GM18868 (cell line): ENCODE measurements at regions not wholly inside any gene's neighbourhood (a gene's known extent, or its start where the extent isn't known, plus 50 kb on each side); places are given as distances from the start of the nearest gene placed in this dataset.
"Not testable (repeated sequence)": the region's sequence is repeated elsewhere in the genome, so short reads cannot be mapped to it uniquely, and the experiment has no call there.

Experiments
- ATAC-seq: cut with Tn5 transposase; IDR thresholded peaks from one replicate; pipeline ENCODE4 v1.9.1; 2021; ENCODE audit warnings: mild to moderate bottlenecking, moderate library complexity; ENCODE audit not compliant: unreplicated experiment

- no peak for ATAC-seq
Observed at GRCh38 chr18:39618265-39619003, 2052.8 kb upstream of the CELF4 start.

- no peak for ATAC-seq
Observed at GRCh38 chr18:39611381-39612100, 2045.9 kb upstream of the CELF4 start.

- no peak for ATAC-seq
Observed at GRCh38 chr18:39607034-39607433, 2041.4 kb upstream of the CELF4 start.

- no peak for ATAC-seq
Observed at GRCh38 chr18:39604836-39605235, 2039.2 kb upstream of the CELF4 start.

GRCh38 chr18:39602131-39602530 lies 2036.5 kb upstream of the CELF4 start:
- ATAC-seq, result no peak

GRCh38 chr18:39600894-39601293 lies 2035.3 kb upstream of the CELF4 start:
- no peak for ATAC-seq

- ATAC-seq, result no peak
Observed at GRCh38 chr18:39599251-39599650, 2033.7 kb upstream of the CELF4 start.

GRCh38 chr18:39596891-39597290 lies 2031.3 kb upstream of the CELF4 start:
- ATAC-seq, result no peak

GRCh38 chr18:39596221-39596620 lies 2030.6 kb upstream of the CELF4 start:
- no peak for ATAC-seq

- ATAC-seq, result no peak
Observed at GRCh38 chr18:39594206-39594605, 2028.6 kb upstream of the CELF4 start.

- ATAC-seq, result no peak
Observed at GRCh38 chr18:39591649-39592048, 2026.1 kb upstream of the CELF4 start.

- ATAC-seq, result no peak
Observed at GRCh38 chr18:39589496-39589895, 2023.9 kb upstream of the CELF4 start.

GRCh38 chr18:39587586-39587985 lies 2022.0 kb upstream of the CELF4 start:
- ATAC-seq, result no peak

GRCh38 chr18:39586741-39587140 lies 2021.1 kb upstream of the CELF4 start:
- ATAC-seq, result no peak

GRCh38 chr18:39574897-39575296 lies 2009.3 kb upstream of the CELF4 start:
- ATAC-seq, result no peak

- no peak for ATAC-seq
Observed at GRCh38 chr18:39571511-39571910, 2005.9 kb upstream of the CELF4 start.

- ATAC-seq, result not testable (repeated sequence)
Observed at GRCh38 chr18:39565551-39566230, 2000.1 kb upstream of the CELF4 start.

- ATAC-seq, result no peak
Observed at GRCh38 chr18:39564716-39565115, 1999.1 kb upstream of the CELF4 start.

GRCh38 chr18:39561126-39561525 lies 1995.5 kb upstream of the CELF4 start:
- ATAC-seq, result no peak

GRCh38 chr18:39558658-39559057 lies 1993.1 kb upstream of the CELF4 start:
- ATAC-seq, result no peak

- no peak for ATAC-seq
Observed at GRCh38 chr18:39555496-39555895, 1989.9 kb upstream of the CELF4 start.

GRCh38 chr18:39550701-39551100 lies 1985.1 kb upstream of the CELF4 start:
- no peak for ATAC-seq
